GM23338 (cell line): ENCODE measurements at regions not wholly inside any gene's neighbourhood (a gene's known extent, or its start where the extent isn't known, plus 50 kb on each side); places are given as distances from the start of the nearest gene placed in this dataset.

ENCODE experiments used
- ATAC-seq: fragments of 200-7000 bp; cut with Tn5 transposase; 3 replicates; pipeline ENCODE4 v1.9.1; 2020
- DNase-seq: peaks from one replicate; pipeline ENCODE4 v3.0.0-alpha.2; 2015; ENCODE audit warnings: low spot score
- H2AFZ ChIP-seq: fragments of 200-600 bp; sonication (generic); 2 replicates; pipeline ENCODE4 v1.8.0; 2016; ENCODE audit warnings: antibody characterized with exemption, mild to moderate bottlenecking, moderate library complexity
- H3F3A ChIP-seq: fragments of 200-600 bp; sonication (generic); replicated peaks from 2 replicates; pipeline ENCODE4 v1.8.0; 2017; ENCODE audit warnings: antibody characterized with exemption, mixed run types, low read depth
- H3K27ac ChIP-seq: fragments of 200-600 bp; sonication (generic); 2 replicates; pipeline ENCODE4 v1.6.1; 2016; ENCODE audit warnings: low read depth
- H3K27me3 ChIP-seq: fragments of 200-600 bp; sonication (generic); 2 replicates; pipeline ENCODE4 v1.8.0; 2016; ENCODE audit warnings: mild to moderate bottlenecking, mixed run types, moderate library complexity; ENCODE audit not compliant: insufficient read depth
- H3K36me3 ChIP-seq: fragments of 200-600 bp; sonication (generic); 2 replicates; pipeline ENCODE4 v1.8.0; 2016; ENCODE audit warnings: mild to moderate bottlenecking; ENCODE audit not compliant: insufficient read depth
- H3K4me1 ChIP-seq: fragments of 200-600 bp; sonication (generic); 2 replicates; pipeline ENCODE4 v1.8.0; 2016; ENCODE audit warnings: mild to moderate bottlenecking, moderate library complexity; ENCODE audit not compliant: insufficient read depth
- H3K4me2 ChIP-seq: fragments of 200-600 bp; sonication (generic); 2 replicates; pipeline ENCODE4 v1.7.1; 2017; ENCODE audit warnings: mixed run types
- H3K4me3 ChIP-seq: fragments of 200-600 bp; sonication (generic); 2 replicates; pipeline ENCODE4 v1.6.1; 2016; ENCODE audit warnings: mixed run types
- H3K79me2 ChIP-seq: fragments of 200-600 bp; sonication (generic); replicated peaks from 2 replicates; pipeline ENCODE4 v1.8.0; 2017; ENCODE audit warnings: mild to moderate bottlenecking; ENCODE audit not compliant: insufficient read depth
- H3K9me2 ChIP-seq: fragments of 200-600 bp; sonication (generic); 2 replicates; pipeline ENCODE4 v1.8.0; 2017; ENCODE audit not compliant: insufficient read depth
- H4K20me1 ChIP-seq: fragments of 200-600 bp; sonication (generic); replicated peaks from 2 replicates; pipeline ENCODE4 v1.8.0; 2017; ENCODE audit warnings: mild to moderate bottlenecking; ENCODE audit not compliant: insufficient read depth
- H3K27ac Mint-ChIP-seq: 2 replicates; pipeline ENCODE4 v1.8.0; 2020; ENCODE audit warnings: inconsistent platforms, mild to moderate bottlenecking, moderate library complexity, mixed read lengths
- H3K27me3 Mint-ChIP-seq: 3 replicates; pipeline ENCODE4 v1.8.0; 2022; ENCODE audit warnings: low read depth, mild to moderate bottlenecking, moderate library complexity, mixed read lengths, inconsistent platforms; ENCODE audit not compliant: insufficient read depth, poor library complexity
- H3K36me3 Mint-ChIP-seq: 3 replicates; pipeline ENCODE4 v1.8.0; 2021; ENCODE audit warnings: low read depth, mild to moderate bottlenecking, inconsistent platforms, moderate library complexity, mixed read lengths
- H3K4me1 Mint-ChIP-seq: 3 replicates; pipeline ENCODE4 v1.8.0; 2020; ENCODE audit warnings: mild to moderate bottlenecking, inconsistent platforms, mixed read lengths
- H3K4me3 Mint-ChIP-seq: 3 replicates; pipeline ENCODE4 v1.8.0; 2021; ENCODE audit warnings: moderate library complexity, mild to moderate bottlenecking, inconsistent platforms, mixed read lengths
- H3K9me3 Mint-ChIP-seq: 3 replicates; pipeline ENCODE4 v1.8.0; 2020; ENCODE audit warnings: moderate library complexity, mild to moderate bottlenecking, inconsistent platforms, mixed read lengths
- CREB1 ChIP-seq: fragments of 250-450 bp; sonication (Bioruptor Pico); IDR thresholded peaks from 2 replicates; pipeline ENCODE4 v1.5.0; 2020; ENCODE audit warnings: low read depth, mild to moderate bottlenecking, moderate library complexity
- EZH2phosphoT487 ChIP-seq: fragments of 200-600 bp; sonication (generic); IDR thresholded peaks from one replicate; pipeline ENCODE4 v1.8.1; 2018; ENCODE audit warnings: antibody characterized with exemption; ENCODE audit not compliant: unreplicated experiment
- JUNB ChIP-seq: IDR thresholded peaks from one replicate; pipeline ENCODE4 v1.6.1; 2016; ENCODE audit warnings: antibody characterized with exemption; ENCODE audit not compliant: unreplicated experiment
- NANOG ChIP-seq: IDR thresholded peaks from 2 replicates; pipeline ENCODE4 v1.6.1; 2016; ENCODE audit warnings: antibody characterized with exemption, borderline replicate concordance
- ZNF331 ChIP-seq: fragments of 250-450 bp; sonication (Bioruptor Pico); IDR thresholded peaks from 2 replicates; pipeline ENCODE4 v1.5.0; 2020; ENCODE audit warnings: low read depth, mild to moderate bottlenecking, moderate library complexity
- TF ChIP-seq, protein P1 (sequence below): IDR thresholded peaks from 2 replicates; pipeline ENCODE4 v1.6.1; 2016; ENCODE audit warnings: antibody characterized with exemption
- TF ChIP-seq, protein P2 (sequence below): IDR thresholded peaks from one replicate; pipeline ENCODE4 v1.6.1; 2018; ENCODE audit warnings: antibody characterized with exemption; ENCODE audit not compliant: unreplicated experiment
- TF ChIP-seq, protein P3 (sequence below): fragments of 250-450 bp; sonication (Bioruptor Pico); IDR thresholded peaks from 2 replicates; pipeline ENCODE4 v1.5.0; 2020; ENCODE audit warnings: mild to moderate bottlenecking, moderate library complexity
- TF ChIP-seq, protein P4 (sequence below), 2 experiments: fragments of 200-600 bp in 1 of 2; sonication (generic) in 1 of 2; conservative IDR thresholded peaks; 2 replicates each; pipeline versions ENCODE4 v1.5.1 to v1.6.1; 2016 to 2017; ENCODE audit warnings: antibody characterized with exemption in 2 of 2, low read depth in 2 of 2, mild to moderate bottlenecking in 2 of 2, moderate library complexity in 1 of 2

DNA sequence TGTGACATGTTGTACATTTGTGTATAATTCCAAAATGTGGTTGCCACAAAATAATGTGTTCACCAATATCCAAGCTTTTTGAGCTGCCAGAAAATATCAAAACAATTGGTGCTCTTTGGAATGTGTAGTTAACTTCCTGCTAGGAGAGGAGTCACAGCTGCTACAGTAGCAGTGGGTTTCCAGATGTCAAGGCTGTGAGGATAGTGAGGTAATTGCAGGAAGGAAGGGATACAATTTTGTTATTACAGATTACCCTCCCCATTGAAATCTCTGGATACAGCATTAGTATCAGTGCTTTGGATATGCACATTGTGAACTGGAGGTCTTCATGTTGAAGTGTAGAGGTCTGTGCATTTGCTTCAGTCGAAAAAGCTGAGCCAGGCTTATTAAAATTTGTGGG is 253.2 kb downstream of the PTPRC start:
- no peak for TF ChIP-seq CREB1 (CRISPR knock-in tag)
- no peak for TF ChIP-seq ZNF331
- TF ChIP-seq EZH2phosphoT487, result no peak
- TF ChIP-seq NANOG, result no peak
- no peak for TF ChIP-seq JUNB
- TF ChIP-seq, protein P1, sequence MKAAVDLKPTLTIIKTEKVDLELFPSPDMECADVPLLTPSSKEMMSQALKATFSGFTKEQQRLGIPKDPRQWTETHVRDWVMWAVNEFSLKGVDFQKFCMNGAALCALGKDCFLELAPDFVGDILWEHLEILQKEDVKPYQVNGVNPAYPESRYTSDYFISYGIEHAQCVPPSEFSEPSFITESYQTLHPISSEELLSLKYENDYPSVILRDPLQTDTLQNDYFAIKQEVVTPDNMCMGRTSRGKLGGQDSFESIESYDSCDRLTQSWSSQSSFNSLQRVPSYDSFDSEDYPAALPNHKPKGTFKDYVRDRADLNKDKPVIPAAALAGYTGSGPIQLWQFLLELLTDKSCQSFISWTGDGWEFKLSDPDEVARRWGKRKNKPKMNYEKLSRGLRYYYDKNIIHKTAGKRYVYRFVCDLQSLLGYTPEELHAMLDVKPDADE, result no peak
- TF ChIP-seq, protein P2, sequence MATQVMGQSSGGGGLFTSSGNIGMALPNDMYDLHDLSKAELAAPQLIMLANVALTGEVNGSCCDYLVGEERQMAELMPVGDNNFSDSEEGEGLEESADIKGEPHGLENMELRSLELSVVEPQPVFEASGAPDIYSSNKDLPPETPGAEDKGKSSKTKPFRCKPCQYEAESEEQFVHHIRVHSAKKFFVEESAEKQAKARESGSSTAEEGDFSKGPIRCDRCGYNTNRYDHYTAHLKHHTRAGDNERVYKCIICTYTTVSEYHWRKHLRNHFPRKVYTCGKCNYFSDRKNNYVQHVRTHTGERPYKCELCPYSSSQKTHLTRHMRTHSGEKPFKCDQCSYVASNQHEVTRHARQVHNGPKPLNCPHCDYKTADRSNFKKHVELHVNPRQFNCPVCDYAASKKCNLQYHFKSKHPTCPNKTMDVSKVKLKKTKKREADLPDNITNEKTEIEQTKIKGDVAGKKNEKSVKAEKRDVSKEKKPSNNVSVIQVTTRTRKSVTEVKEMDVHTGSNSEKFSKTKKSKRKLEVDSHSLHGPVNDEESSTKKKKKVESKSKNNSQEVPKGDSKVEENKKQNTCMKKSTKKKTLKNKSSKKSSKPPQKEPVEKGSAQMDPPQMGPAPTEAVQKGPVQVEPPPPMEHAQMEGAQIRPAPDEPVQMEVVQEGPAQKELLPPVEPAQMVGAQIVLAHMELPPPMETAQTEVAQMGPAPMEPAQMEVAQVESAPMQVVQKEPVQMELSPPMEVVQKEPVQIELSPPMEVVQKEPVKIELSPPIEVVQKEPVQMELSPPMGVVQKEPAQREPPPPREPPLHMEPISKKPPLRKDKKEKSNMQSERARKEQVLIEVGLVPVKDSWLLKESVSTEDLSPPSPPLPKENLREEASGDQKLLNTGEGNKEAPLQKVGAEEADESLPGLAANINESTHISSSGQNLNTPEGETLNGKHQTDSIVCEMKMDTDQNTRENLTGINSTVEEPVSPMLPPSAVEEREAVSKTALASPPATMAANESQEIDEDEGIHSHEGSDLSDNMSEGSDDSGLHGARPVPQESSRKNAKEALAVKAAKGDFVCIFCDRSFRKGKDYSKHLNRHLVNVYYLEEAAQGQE, result no peak
- Mint-ChIP-seq H3K27me3 (no peaks in the 10 kb centered on the region), H3K9me3 (no peaks in the 10 kb centered on the region), H3K27ac (peak overlapping the region; percentile 60; the same call in 1 of the 2 replicates), H3K4me3 (no peak overlapping the region), H3K36me3 (no peaks in the 10 kb centered on the region), H3K4me1 (peaks cover 7% of the 10 kb centered on the region)
- no peak overlapping the region for H3K4me2 ChIP-seq
- no peaks in the 10 kb centered on the region for H3K27me3 ChIP-seq
- ATAC-seq (peak; percentile 44; the same call in 1 of the 3 replicates), DNase-seq (peak; percentile 23)
- H3K79me2 ChIP-seq, result no peaks in the 10 kb centered on the region
- H3K9me2 ChIP-seq, result no peaks in the 10 kb centered on the region
- H3K4me3 ChIP-seq, result no peak overlapping the region
- no peaks in the 10 kb centered on the region for H3K4me1 ChIP-seq
- no peaks in the 10 kb centered on the region for H3F3A ChIP-seq
- no peaks in the 10 kb centered on the region for H4K20me1 ChIP-seq
- no peak overlapping the region for H2AFZ ChIP-seq
- H3K27ac ChIP-seq, result no peak overlapping the region
- no peaks in the 10 kb centered on the region for H3K36me3 ChIP-seq

DNA sequence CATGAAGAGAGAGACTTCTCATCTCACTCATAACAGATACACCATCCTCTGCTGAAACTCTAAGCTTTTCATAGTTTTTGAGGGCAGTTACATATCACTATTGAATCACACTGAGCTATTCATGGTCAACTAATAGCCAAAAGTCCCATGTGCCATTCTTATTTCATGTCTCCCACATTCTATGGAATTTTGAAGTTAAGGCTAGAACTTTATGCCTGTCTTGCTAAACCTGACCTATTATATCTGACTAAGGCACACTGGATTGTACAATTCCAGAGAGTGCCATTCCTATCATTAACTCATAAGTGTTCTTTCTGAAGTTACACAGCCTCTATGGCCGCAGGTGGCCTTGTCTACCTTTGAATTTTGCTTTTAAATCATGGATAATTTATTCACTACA is 254.3 kb downstream of the PTPRC start:
- Mint-ChIP-seq H3K4me3 (no peak overlapping the region), H3K4me1 (peaks cover 7% of the 10 kb centered on the region), H3K36me3 (no peaks in the 10 kb centered on the region), H3K9me3 (no peaks in the 10 kb centered on the region), H3K27me3 (no peaks in the 10 kb centered on the region), H3K27ac (no peak overlapping the region)
- no peak for DNase-seq
- Histone ChIP-seq H3K4me3 (no peak overlapping the region), H4K20me1 (no peaks in the 10 kb centered on the region), H3K79me2 (no peaks in the 10 kb centered on the region), H3K9me2 (no peaks in the 10 kb centered on the region), H3F3A (no peaks in the 10 kb centered on the region), H3K27ac (no peak overlapping the region), H3K27me3 (no peaks in the 10 kb centered on the region), H2AFZ (no peak overlapping the region), H3K4me2 (no peak overlapping the region), H3K36me3 (no peaks in the 10 kb centered on the region), H3K4me1 (no peaks in the 10 kb centered on the region)
- ATAC-seq, result no peak
- TF ChIP-seq JUNB (no peak), ZNF331 (no peak)
- TF ChIP-seq, protein P3, sequence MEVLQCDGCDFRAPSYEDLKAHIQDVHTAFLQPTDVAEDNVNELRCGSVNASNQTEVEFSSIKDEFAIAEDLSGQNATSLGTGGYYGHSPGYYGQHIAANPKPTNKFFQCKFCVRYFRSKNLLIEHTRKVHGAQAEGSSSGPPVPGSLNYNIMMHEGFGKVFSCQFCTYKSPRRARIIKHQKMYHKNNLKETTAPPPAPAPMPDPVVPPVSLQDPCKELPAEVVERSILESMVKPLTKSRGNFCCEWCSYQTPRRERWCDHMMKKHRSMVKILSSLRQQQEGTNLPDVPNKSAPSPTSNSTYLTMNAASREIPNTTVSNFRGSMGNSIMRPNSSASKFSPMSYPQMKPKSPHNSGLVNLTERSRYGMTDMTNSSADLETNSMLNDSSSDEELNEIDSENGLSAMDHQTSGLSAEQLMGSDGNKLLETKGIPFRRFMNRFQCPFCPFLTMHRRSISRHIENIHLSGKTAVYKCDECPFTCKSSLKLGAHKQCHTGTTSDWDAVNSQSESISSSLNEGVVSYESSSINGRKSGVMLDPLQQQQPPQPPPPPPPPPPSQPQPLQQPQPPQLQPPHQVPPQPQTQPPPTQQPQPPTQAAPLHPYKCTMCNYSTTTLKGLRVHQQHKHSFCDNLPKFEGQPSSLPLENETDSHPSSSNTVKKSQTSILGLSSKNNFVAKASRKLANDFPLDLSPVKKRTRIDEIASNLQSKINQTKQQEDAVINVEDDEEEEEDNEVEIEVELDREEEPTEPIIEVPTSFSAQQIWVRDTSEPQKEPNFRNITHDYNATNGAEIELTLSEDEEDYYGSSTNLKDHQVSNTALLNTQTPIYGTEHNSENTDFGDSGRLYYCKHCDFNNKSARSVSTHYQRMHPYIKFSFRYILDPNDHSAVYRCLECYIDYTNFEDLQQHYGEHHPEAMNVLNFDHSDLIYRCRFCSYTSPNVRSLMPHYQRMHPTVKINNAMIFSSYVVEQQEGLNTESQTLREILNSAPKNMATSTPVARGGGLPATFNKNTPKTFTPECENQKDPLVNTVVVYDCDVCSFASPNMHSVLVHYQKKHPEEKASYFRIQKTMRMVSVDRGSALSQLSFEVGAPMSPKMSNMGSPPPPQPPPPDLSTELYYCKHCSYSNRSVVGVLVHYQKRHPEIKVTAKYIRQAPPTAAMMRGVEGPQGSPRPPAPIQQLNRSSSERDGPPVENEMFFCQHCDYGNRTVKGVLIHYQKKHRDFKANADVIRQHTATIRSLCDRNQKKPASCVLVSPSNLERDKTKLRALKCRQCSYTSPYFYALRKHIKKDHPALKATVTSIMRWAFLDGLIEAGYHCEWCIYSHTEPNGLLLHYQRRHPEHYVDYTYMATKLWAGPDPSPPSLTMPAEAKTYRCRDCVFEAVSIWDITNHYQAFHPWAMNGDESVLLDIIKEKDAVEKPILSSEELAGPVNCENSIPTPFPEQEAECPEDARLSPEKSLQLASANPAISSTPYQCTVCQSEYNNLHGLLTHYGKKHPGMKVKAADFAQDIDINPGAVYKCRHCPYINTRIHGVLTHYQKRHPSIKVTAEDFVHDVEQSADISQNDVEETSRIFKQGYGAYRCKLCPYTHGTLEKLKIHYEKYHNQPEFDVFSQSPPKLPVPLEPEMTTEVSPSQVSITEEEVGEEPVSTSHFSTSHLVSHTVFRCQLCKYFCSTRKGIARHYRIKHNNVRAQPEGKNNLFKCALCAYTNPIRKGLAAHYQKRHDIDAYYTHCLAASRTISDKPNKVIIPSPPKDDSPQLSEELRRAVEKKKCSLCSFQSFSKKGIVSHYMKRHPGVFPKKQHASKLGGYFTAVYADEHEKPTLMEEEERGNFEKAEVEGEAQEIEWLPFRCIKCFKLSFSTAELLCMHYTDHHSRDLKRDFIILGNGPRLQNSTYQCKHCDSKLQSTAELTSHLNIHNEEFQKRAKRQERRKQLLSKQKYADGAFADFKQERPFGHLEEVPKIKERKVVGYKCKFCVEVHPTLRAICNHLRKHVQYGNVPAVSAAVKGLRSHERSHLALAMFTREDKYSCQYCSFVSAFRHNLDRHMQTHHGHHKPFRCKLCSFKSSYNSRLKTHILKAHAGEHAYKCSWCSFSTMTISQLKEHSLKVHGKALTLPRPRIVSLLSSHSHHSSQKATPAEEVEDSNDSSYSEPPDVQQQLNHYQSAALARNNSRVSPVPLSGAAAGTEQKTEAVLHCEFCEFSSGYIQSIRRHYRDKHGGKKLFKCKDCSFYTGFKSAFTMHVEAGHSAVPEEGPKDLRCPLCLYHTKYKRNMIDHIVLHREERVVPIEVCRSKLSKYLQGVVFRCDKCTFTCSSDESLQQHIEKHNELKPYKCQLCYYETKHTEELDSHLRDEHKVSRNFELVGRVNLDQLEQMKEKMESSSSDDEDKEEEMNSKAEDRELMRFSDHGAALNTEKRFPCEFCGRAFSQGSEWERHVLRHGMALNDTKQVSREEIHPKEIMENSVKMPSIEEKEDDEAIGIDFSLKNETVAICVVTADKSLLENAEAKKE, result no peak
- TF ChIP-seq, protein P4, sequence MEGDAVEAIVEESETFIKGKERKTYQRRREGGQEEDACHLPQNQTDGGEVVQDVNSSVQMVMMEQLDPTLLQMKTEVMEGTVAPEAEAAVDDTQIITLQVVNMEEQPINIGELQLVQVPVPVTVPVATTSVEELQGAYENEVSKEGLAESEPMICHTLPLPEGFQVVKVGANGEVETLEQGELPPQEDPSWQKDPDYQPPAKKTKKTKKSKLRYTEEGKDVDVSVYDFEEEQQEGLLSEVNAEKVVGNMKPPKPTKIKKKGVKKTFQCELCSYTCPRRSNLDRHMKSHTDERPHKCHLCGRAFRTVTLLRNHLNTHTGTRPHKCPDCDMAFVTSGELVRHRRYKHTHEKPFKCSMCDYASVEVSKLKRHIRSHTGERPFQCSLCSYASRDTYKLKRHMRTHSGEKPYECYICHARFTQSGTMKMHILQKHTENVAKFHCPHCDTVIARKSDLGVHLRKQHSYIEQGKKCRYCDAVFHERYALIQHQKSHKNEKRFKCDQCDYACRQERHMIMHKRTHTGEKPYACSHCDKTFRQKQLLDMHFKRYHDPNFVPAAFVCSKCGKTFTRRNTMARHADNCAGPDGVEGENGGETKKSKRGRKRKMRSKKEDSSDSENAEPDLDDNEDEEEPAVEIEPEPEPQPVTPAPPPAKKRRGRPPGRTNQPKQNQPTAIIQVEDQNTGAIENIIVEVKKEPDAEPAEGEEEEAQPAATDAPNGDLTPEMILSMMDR (conservative IDR thresholded peaks at IDR 0.05; ENCODE audit: low read depth in 2 of 2), result no peak
